Panc1 (cell line): ENCODE measurements at regions not wholly inside any gene's neighbourhood (a gene's known extent, or its start where the extent isn't known, plus 50 kb on each side); places are given as distances from the start of the nearest gene placed in this dataset.

Source experiments
- ATAC-seq: fragments of 200-7000 bp; cut with Tn5 transposase; 2 replicates; pipeline ENCODE4 v1.9.1; 2020; ENCODE audit warnings: mild to moderate bottlenecking, moderate library complexity
- BruUV-seq: library from RNA; stranded (reverse); fragments of 400-500 nt; replicated peaks from 2 replicates; lab custom pipeline; 2021; lab: Mats Ljungman, UMichigan
- CTCF ChIA-PET: fragments of 300-600 bp; sonication (Branson Sonifier 250); formaldehyde crosslinking; loops from one replicate; lab custom pipeline; 2022; ENCODE audit warnings: antibody characterized with exemption; lab: Charles Lee
- POLR2A ChIA-PET: fragments of 300-600 bp; sonication (Branson Sonifier 250); formaldehyde crosslinking; loops from one replicate; lab custom pipeline; 2022; ENCODE audit warnings: antibody characterized with exemption; lab: Charles Lee
- DNase-seq: peaks from one replicate; pipeline ENCODE4 v3.0.0-alpha.2; 2010; ENCODE audit warnings: low read depth, low spot score
- H3K27ac ChIP-seq: 2 replicates; pipeline ENCODE4 v1.5.1; 2011; ENCODE audit warnings: mild to moderate bottlenecking, low read length, inconsistent platforms
- H3K27me3 ChIP-seq: fragments of 200-500 bp; sonication (Bioruptor generic); 2 replicates; pipeline ENCODE4 v1.6.0; 2014; ENCODE audit warnings: low read length, inconsistent platforms; ENCODE audit not compliant: control insufficient read depth, insufficient read depth
- H3K36me3 ChIP-seq: fragments of 200-500 bp; sonication (Bioruptor generic); 2 replicates; pipeline ENCODE4 v1.5.1; 2014; ENCODE audit warnings: inconsistent platforms, mild to moderate bottlenecking, low read length, moderate library complexity; ENCODE audit not compliant: control insufficient read depth, insufficient read depth
- H3K4me1 ChIP-seq: 2 replicates; pipeline ENCODE4 v1.5.1; 2011; ENCODE audit warnings: inconsistent platforms, mild to moderate bottlenecking, low read length, moderate library complexity; ENCODE audit not compliant: control insufficient read depth, insufficient read depth
- H3K4me3 ChIP-seq, 2 experiments: 2 replicates each; pipeline ENCODE4 v1.5.1; 2011 to 2012; ENCODE audit warnings: low read depth in 2 of 2, low read length in 2 of 2, mild to moderate bottlenecking in 2 of 2, inconsistent platforms in 1 of 2, moderate library complexity in 1 of 2
- H3K9me3 ChIP-seq: fragments of 200-500 bp; sonication (Bioruptor generic); 2 replicates; pipeline ENCODE4 v1.5.1; 2014; ENCODE audit warnings: low read depth, mild to moderate bottlenecking, inconsistent platforms, low read length, moderate library complexity; ENCODE audit not compliant: control insufficient read depth, insufficient read depth
- POLR2AphosphoS5 ChIP-seq: IDR thresholded peaks from 2 replicates; pipeline ENCODE4 v1.6.1; 2012; ENCODE audit warnings: mild to moderate bottlenecking, low read depth, low read length, moderate library complexity
- REST ChIP-seq, 2 experiments: IDR thresholded peaks; 2 replicates each; pipeline ENCODE4 v1.6.1; 2011 to 2012; ENCODE audit warnings: low read depth in 2 of 2, control low read depth in 1 of 2, low read length in 1 of 2, mild to moderate bottlenecking in 1 of 2, moderate library complexity in 1 of 2; ENCODE audit not compliant: insufficient read depth in 1 of 2
- SIN3A ChIP-seq: IDR thresholded peaks from 2 replicates; pipeline ENCODE4 v1.6.1; 2012; ENCODE audit warnings: low read depth, mild to moderate bottlenecking, low read length, moderate library complexity, borderline replicate concordance; ENCODE audit not compliant: insufficient read depth
- TCF7L2 ChIP-seq: IDR thresholded peaks from 2 replicates; pipeline ENCODE4 v1.6.1; 2011; ENCODE audit warnings: mild to moderate bottlenecking, low read depth, low read length, inconsistent platforms
- in situ Hi-C: cut with HindIII; loops from 2 replicates; pipeline ENCODE4 v1.10.0; 2016; ENCODE audit warnings: low sequenced_read_pairs, low pct_unique_long_range_greater_than_20kb
- intact Hi-C: fragments of 100-400 bp; cut with micrococcal nuclease; formaldehyde crosslinking; loops from one replicate; pipeline ENCODE4 v1.10.0; 2022; ENCODE audit not compliant: unreplicated experiment
- TF ChIP-seq, protein P1 (sequence below): fragments of 450-650 bp; IDR thresholded peaks from 2 replicates; pipeline ENCODE4 v1.5.1; 2017; ENCODE audit warnings: mild to moderate bottlenecking

DNA sequence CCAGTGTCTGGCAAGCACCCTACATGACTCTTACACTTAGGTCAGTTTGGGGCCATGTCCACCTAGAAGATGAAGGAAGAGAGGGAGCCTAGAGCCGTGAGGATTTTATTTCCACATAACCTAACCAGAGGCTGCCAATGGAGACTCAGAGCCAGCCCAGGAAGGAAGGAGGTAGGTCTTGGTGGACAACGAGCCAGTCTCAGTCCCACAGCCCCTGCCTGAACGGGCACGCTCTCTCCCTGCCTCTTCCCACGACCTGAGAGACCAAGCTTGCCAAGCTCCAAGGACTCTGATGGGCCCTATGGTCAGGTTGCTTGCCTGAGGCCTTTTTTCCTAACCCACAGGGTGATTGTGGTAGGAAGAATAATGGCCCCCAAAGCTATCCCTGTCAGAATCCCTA is 188.4 kb downstream of the TFCP2L1 start:
- Histone ChIP-seq H3K4me3 (no peak overlapping the region), H3K27me3 (no peaks in the 10 kb centered on the region), H3K4me1 (0 out of 2 replicates have a peak, but pooled peaks cover 4% of the 10 kb centered on the region), H3K9me3 (no peaks in the 10 kb centered on the region), H3K36me3 (no peaks in the 10 kb centered on the region), H3K27ac (no peak overlapping the region)
- ChIA-PET CTCF (interaction anchor here (0.9 to 2.1 kb wide), 2 partner anchors 13 to 259 kb away, joined by 4 to 30 read pairs; no protein-coding TSS in a partner anchor), POLR2A (no interaction called here)
- in situ Hi-C loops (no loop called here), intact Hi-C loops (loop anchor here (10.0 kb wide), 2 partner anchors 228 to 258 kb away; no protein-coding TSS in a partner anchor)
- BruUV-seq: no TSS peak
- TF ChIP-seq SIN3A (no peak), POLR2AphosphoS5 (no peak), REST (IDR thresholded peaks at IDR 0.05; ENCODE audit: insufficient read depth in 1 of 2, low read depth in 2 of 2, low read length in 1 of 2) (no peak), TCF7L2 (no peak)
- DNase-seq (no peak), ATAC-seq (no peak)

GRCh38 chr2:121098556-121098955 is 186.4 kb downstream of the TFCP2L1 start:
- ATAC-seq: no peak
- ChIA-PET CTCF (no interaction called here), POLR2A (no interaction called here)
- no peaks in the 10 kb centered on the region for H3K36me3 ChIP-seq
- in situ Hi-C loops (no loop called here), intact Hi-C loops (loop anchor here (10.0 kb wide), 2 partner anchors 226 to 256 kb away; no protein-coding TSS in a partner anchor)
- DNase-seq: no peak
- 0 out of 2 replicates have a peak, but pooled peaks cover 4% of the 10 kb centered on the region for H3K4me1 ChIP-seq
- no peak for TF ChIP-seq TCF7L2
- TF ChIP-seq, protein P1, sequence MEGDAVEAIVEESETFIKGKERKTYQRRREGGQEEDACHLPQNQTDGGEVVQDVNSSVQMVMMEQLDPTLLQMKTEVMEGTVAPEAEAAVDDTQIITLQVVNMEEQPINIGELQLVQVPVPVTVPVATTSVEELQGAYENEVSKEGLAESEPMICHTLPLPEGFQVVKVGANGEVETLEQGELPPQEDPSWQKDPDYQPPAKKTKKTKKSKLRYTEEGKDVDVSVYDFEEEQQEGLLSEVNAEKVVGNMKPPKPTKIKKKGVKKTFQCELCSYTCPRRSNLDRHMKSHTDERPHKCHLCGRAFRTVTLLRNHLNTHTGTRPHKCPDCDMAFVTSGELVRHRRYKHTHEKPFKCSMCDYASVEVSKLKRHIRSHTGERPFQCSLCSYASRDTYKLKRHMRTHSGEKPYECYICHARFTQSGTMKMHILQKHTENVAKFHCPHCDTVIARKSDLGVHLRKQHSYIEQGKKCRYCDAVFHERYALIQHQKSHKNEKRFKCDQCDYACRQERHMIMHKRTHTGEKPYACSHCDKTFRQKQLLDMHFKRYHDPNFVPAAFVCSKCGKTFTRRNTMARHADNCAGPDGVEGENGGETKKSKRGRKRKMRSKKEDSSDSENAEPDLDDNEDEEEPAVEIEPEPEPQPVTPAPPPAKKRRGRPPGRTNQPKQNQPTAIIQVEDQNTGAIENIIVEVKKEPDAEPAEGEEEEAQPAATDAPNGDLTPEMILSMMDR: no peak
- TF ChIP-seq REST (IDR thresholded peaks at IDR 0.05; ENCODE audit: insufficient read depth in 1 of 2, low read depth in 2 of 2, low read length in 1 of 2): no peak
- TF ChIP-seq SIN3A: no peak
- no peak for TF ChIP-seq POLR2AphosphoS5
- no peak overlapping the region for H3K4me3 ChIP-seq
- H3K9me3 ChIP-seq: no peaks in the 10 kb centered on the region
- peaks cover 3% of the 10 kb centered on the region; the same call in 1 of the 2 replicates for H3K27me3 ChIP-seq
- BruUV-seq: no TSS peak
- no peak overlapping the region for H3K27ac ChIP-seq
